SK-N-SH treated with all-trans-retinoic acid at 6 μM for 48 hours (cell line): ENCODE measurements at regions not wholly inside any gene's neighbourhood (a gene's known extent, or its start where the extent isn't known, plus 50 kb on each side); places are given as distances from the start of the nearest gene placed in this dataset.

ENCODE experiments used
- CSDC2 ChIP-seq: fragments of 250-450 bp; sonication (Bioruptor Pico); IDR thresholded peaks from 2 replicates; pipeline ENCODE4 v1.5.0; 2020; ENCODE audit warnings: mild to moderate bottlenecking, moderate library complexity
- ISL1 ChIP-seq: fragments of 250-450 bp; sonication (Bioruptor Pico); IDR thresholded peaks from 2 replicates; pipeline ENCODE4 v2.1.2; 2022; ENCODE audit warnings: mild to moderate bottlenecking, moderate library complexity
- OSR1 ChIP-seq: fragments of 250-450 bp; sonication (Bioruptor Pico); IDR thresholded peaks from 2 replicates; pipeline ENCODE4 v1.8.0; 2022; ENCODE audit warnings: moderate library complexity, mild to moderate bottlenecking, inconsistent platforms
- TOX ChIP-seq: fragments of 250-450 bp; sonication (Bioruptor Pico); IDR thresholded peaks from 2 replicates; pipeline ENCODE4 v1.8.0; 2021; ENCODE audit warnings: mild to moderate bottlenecking, moderate library complexity, borderline replicate concordance
- ZFP3 ChIP-seq: fragments of 250-450 bp; sonication (Bioruptor Pico); IDR thresholded peaks from 2 replicates; pipeline ENCODE4 v1.5.0; 2020; ENCODE audit warnings: mild to moderate bottlenecking, moderate library complexity
- TF ChIP-seq, protein P1 (sequence below): fragments of 250-450 bp; sonication (Bioruptor Pico); IDR thresholded peaks from 2 replicates; pipeline ENCODE4 v1.5.1; 2020; ENCODE audit warnings: low read depth, mild to moderate bottlenecking, moderate library complexity

DNA sequence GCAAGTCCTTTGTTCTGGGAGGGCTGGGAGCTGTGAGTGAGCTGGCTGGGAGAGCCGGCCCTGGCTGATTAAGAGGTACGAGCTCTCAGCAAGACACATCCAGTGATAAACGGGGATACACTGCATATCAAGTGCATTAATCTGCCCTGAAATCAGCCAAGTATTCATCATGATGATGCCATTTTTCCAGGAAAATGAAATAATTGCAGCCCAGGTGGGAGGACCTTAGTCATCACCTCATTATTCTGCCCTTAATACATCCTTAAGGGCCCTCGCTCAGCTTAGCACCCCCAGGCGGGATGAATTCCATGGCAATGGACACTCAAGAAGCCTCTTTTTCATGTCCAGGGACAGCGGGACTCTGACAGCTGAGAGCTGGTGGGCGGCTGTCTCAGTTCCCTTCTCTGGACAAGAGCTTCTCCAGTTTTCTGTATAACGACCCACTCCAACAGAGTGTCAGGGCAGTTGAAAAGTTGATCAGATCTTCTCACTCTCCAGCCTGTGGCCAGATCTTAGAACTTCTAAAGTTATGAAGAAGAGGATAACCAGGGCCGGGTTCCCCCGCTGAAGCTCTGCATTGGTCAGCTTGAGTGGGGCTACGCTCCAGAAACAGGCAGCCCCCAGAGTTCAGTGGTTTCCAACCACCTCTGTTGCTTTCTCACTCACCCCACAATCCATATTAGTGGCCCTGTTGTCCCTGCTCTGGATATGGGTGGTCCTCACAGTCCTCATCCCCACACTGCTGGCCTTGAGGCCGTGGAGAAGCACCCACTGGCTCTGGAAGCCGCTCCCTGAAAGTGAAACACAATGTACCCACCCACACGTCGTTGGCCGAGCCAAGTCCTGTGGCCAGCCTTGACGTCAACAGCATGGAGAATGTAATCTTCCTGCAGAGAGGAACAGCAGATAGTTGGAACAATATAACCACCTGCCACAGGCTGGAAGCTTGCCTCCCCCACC lies 306.2 kb upstream of the DIO3 start:
- TF ChIP-seq ISL1 (CRISPR knock-in tag) = no peak
- no peak for TF ChIP-seq ZFP3 (CRISPR knock-in tag)
- no peak for TF ChIP-seq OSR1 (CRISPR knock-in tag)
- TF ChIP-seq, protein P1, sequence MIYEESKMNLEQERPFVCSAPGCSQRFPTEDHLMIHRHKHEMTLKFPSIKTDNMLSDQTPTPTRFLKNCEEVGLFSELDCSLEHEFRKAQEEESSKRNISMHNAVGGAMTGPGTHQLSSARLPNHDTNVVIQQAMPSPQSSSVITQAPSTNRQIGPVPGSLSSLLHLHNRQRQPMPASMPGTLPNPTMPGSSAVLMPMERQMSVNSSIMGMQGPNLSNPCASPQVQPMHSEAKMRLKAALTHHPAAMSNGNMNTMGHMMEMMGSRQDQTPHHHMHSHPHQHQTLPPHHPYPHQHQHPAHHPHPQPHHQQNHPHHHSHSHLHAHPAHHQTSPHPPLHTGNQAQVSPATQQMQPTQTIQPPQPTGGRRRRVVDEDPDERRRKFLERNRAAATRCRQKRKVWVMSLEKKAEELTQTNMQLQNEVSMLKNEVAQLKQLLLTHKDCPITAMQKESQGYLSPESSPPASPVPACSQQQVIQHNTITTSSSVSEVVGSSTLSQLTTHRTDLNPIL (CRISPR knock-in tag) = no peak
- TF ChIP-seq CSDC2 (CRISPR knock-in tag) = no peak
- TF ChIP-seq TOX = no peak
